ENCODE measurements at regions not wholly inside any gene's neighbourhood (a gene's known extent, or its start where the extent isn't known, plus 50 kb on each side); places are given as distances from the start of the nearest gene placed in this dataset.
"Not testable (repeated sequence)": the region's sequence is repeated elsewhere in the genome, so short reads cannot be mapped to it uniquely, and the experiment has no call there.

DNA sequence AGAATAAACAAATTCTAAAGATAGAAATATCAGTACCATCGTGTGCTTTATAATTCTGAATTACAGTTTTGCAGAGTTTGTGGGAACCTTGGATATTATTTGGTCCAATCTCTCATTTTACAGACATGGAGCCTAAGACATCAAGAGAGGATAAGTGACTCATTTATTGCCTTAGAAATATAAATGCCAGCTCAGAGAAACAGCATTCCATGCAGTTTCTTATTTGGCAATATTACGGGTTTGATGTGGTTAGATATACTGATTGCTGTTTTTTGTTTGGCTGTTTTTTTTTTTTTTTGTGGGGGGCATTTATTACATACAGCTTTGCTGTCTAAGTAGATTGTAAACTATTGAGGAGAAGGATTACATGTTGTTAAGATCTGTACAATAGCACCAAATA lies 1241.1 kb upstream of the LRRTM1 start:
- DNase-seq (ENCODE audit: low read depth): no peak

DNA sequence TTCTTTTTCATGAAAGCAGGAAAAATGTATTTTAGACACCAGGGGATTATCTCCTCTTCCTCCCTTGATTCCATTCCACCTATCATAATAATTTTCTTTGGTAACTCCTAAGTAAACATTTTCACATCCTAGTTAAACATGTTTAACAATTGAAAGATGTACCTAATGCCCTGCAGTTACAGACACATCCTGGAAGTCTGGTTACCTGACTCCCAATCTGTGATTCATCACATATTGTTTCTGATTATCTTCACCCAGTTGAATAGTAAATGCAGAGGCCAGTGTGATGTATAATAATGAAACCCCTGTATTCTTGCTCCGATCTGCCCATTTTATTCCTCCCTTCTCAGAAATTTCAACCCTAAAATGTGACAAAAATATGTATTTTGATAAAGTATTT lies 1237.6 kb upstream of the LRRTM1 start:
- DNase-seq (ENCODE audit: low read depth): no peak

DNA sequence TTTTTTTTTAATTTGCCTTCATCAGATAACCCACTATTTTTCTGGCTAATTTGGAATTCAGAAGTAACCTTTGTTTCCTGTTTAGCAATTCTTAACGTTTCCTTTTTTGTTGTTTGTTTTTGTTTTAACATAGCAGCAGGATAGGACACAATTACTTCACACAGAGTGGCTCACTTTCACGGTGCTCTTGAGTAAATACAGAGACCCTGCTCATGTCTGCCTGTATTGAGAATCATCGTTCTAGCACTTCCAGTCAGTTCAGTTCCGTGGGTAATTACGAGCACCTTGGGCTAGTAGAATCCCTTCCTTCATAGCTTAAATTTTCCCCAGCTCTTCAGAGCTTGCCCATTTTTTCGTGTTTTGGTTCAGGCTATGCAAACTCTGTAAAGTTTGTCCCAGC lies 1225.4 kb upstream of the LRRTM1 start:
- DNase-seq (ENCODE audit: low read depth): no peak

GRCh38 chr2:81528852-81529480 lies 1224.4 kb upstream of the LRRTM1 start:
- DNase-seq (ENCODE audit: low read depth): no peak

GRCh38 chr2:81523344-81523743 lies 1218.8 kb upstream of the LRRTM1 start:
- no peak for DNase-seq (ENCODE audit: low read depth)

DNA sequence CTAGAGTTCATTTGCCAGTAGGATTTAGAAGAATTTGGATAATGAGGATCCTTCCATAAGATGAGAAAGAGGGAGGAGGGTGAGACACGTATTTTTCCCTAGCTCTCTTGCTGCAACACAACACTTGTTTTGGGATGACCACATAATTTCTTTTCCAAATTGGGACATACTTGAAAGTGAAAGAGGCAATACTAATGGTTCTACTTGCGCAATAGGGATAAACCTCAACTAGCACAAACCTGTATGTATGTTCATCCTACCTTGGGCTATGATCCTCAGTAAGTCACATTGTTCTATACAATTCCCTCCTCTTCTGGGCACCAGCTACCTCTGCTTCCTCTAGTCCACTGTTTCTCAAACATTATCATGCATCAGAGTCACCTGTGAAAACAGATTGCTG lies 1208.8 kb upstream of the LRRTM1 start:
- DNase-seq (ENCODE audit: low read depth): no peak

- DNase-seq (ENCODE audit: low read depth): no peak
These were observed 1201.0 kb upstream of the LRRTM1 start for GRCh38 chr2:81505586-81505985.

GRCh38 chr2:81495556-81495955 lies 1191.0 kb upstream of the LRRTM1 start:
- DNase-seq (ENCODE audit: low read depth): no peak

DNA sequence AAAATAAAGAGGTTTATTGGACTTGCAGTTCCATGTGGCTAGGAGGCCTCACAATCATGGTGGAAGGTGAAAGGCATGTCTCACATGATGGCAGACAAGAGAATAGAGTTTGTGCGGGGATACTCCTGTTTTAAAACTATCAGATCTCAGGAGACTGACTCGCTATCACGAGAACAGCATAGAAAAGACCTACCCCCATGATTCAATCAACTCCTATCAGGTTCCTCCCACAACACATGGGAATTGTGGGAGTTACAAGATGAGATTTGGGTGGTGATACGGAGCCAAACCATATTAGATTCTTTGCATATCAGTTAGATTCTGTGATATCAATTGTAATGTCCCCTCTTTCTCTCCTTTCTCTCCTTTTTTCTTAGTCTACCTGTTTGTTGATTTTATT lies 1178.7 kb upstream of the LRRTM1 start:
- no peak for DNase-seq (ENCODE audit: low read depth)

DNA sequence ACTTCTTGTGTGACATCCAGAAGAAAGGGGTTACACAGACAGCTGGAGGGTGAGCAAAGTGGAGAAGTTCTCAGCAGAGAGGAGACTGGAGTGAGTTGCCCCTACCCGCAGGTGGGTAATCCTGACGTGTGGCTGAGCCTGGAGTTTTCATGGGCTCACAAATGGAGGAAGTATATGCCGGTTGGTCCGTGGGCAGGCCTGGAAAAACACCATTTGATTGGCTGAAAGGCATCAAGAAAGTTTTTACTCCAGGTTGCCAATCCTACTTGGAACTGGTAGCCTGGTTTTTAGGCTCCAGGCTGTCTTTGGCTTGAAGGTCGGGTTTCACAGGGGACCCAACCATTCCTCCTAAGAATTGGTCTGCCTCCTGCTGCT lies 1177.4 kb upstream of the LRRTM1 start:
- no peak for DNase-seq (ENCODE audit: low read depth)

DNA sequence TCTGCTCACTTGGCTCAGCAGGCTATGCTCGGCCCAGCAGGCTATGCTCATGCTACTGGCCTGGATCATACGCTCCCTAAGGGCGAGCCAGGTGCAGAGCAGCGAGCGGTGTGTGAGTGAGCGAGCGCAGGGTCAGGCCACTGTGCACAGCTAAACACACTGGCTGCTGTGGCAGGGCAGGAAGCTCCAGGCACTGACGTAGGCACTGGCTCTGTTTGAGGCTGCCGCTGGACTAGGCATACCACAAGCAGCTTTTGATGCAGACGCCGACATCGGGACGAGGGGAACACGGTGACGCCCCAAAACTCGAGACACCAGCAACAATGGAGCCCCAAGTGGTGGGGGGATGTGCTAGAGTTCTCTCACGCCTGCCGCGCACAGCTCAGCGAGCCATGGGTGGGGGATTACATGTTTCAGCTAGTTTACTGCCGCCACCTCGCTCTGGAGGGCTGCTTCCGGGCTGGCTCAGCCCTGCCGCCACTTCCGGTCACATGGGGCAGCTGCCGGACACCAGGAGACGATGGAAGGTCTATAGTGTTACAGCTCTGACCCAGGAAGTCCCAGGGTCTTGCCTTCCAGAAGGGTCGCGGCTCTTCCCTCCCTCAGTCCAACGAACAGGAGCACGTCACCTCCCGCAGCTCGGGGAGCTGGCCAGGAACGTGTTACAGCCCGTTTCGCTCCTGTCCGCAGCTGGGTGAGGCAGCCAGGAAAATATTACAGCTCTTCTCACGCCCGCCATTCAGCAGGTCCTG lies 1176.9 kb upstream of the LRRTM1 start:
- no peak for DNase-seq (ENCODE audit: low read depth)

DNA sequence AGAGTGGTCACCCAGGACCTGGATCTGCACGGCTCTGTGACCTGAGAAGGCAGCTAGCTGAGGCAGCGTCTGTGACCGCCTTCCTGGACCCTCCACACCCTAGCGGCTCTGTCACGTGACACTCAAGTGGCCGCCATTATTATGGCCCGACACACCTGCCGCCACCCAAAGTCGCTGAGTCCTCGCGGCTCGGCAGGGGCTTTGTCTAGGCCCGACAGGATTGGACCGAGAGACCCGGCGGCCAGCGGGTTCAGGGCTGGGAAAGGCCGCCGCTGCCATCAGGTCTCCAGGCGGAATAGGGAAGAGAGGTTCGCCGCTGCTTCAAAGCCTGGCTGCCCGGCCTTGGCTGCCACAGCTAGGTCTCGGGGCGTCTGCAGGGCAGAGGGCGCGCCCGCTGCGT lies 1162.5 kb upstream of the LRRTM1 start:
- DNase-seq (ENCODE audit: low read depth): no peak

- no peak for DNase-seq (ENCODE audit: low read depth)
These were observed 1157.9 kb upstream of the LRRTM1 start for GRCh38 chr2:81462420-81462819.

- DNase-seq (ENCODE audit: low read depth): no peak
These were observed 1140.6 kb upstream of the LRRTM1 start for GRCh38 chr2:81445176-81445575.

DNA sequence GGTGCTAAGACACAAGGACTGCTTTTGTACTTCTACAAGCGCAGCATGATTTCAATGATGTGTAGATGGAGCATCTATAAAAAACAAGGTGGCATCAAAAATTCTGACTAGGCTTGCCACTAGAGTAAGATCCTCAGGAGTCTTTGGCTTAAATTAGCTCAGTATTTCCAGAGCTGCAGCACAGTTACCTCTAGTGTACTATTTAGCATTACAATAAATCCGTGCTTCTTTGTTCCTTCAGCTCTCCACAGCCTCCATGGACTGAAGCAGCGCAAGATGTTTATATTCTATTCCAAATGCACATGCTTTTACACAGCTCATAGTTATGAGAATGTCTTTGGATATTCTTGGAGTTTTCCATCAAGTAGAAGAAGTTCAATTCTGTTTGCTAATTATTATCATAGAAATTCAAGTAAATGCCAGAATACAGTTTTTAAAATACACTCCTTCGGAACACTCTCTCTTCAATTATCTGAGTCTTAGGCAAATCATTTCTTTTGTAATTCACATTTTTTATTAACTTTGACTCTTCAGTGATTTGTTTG lies 1133.0 kb upstream of the LRRTM1 start:
- DNase-seq (ENCODE audit: low read depth): no peak

GRCh38 chr2:81436256-81436655 lies 1131.7 kb upstream of the LRRTM1 start:
- DNase-seq (ENCODE audit: low read depth): no peak

- DNase-seq (ENCODE audit: low read depth): no peak
These were observed 1108.1 kb upstream of the LRRTM1 start for GRCh38 chr2:81412681-81413080.

DNA sequence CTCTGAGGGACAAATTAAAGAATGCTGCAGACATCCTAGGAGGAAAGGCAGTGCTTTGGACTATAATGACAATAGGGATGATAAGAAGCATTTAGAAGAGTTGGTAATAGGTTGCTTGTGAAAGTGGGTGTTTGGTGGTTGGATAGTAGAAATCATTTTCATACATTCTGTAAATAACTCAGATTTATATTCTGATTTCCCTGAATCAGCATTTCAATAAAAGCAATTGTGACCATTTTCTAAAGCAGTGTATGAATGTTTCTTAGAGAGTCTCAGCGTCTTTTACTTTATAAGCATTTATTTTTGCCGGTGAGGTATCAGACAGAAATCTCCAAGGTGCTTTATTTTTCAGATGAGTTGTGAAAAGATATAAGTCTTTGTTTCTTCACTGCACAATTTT lies 1099.0 kb upstream of the LRRTM1 start:
- DNase-seq (ENCODE audit: low read depth): no peak

DNA sequence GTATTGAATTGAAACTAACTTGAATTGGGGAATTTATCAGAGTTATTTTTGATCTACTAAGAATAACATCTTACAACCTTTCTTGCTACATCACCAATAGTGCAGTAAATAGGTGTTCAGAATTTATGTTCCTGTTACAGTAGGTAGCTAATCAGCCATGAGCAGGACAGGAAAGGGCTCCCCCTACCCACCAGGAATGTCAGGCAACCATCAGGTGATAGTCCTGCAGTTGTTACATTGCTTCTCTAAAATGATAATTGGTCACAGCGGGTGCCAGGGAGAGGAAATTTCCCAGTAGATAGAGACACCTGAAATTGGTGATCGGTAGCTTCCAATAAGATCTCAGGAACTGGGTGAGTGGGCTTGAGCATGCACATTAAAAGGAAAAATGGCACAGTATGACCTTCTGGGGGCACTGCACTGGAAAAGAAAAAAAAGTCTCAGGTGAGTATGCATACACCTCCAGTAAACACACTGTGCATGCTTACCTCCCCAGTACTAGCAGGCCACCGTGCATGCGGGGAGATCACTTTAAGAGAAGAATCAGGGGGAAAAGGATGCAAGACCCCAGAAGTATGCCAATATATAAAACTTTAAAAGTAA lies 1092.0 kb upstream of the LRRTM1 start:
- DNase-seq (ENCODE audit: low read depth): no peak

DNA sequence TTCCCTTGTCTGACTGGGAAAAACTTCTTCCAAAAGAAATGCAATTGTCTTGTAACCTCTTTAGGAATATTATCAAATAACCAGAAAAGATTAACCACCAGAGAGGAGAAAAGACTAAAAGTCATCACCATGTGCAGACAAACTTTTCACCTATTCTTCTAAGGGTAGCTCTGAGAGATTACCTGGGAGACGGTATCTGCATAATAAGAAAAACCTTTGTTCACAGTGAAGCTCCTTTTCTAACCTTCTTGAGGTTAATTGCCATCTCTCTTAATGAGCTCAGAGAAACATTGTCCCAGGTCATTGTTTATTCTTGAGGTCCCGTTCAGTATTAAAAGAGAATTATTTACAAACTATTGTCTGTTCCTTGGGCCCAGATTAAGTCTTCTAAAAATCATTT lies 1091.2 kb upstream of the LRRTM1 start:
- DNase-seq (ENCODE audit: low read depth): no peak

GRCh38 chr2:81389203-81389602 lies 1084.7 kb upstream of the LRRTM1 start:
- DNase-seq (ENCODE audit: low read depth): no peak

- no peak for DNase-seq (ENCODE audit: low read depth)
These were observed 1059.2 kb upstream of the LRRTM1 start for GRCh38 chr2:81363800-81364199.

GRCh38 chr2:81362468-81362867 lies 1057.9 kb upstream of the LRRTM1 start:
- DNase-seq (ENCODE audit: low read depth): not testable (repeated sequence)
